ENCODE measurements at regions not wholly inside any gene's neighbourhood (a gene's known extent, or its start where the extent isn't known, plus 50 kb on each side); places are given as distances from the start of the nearest gene placed in this dataset.

DNA sequence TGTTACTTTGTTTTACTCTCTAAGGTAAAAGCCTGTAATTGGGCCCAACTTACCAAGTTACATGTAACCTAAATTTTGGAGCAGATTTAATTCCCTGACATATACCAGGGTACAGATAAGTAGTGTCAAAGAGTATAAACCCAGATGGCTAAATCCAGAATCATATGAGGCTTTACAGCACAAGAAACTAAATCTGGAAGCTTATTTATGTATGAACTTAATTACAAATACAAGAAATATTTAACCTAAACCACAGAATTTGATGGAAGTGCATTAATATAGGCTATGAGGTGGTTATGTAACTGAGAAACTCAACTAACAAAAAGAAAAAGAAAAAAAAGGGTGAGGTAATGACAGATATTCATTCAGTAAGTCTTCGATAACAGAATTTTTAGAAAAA, 930.2 kb upstream of the ALCAM start:
- ChIA-PET CTCF (no interaction called here), POLR2A (no interaction called here)
- H3K4me3 ChIP-seq (ENCODE audit: low read length): no peak overlapping the region
- no peak overlapping the region for H3K27ac Mint-ChIP-seq
- DNase-seq (no peak), ATAC-seq (ENCODE audit: poor library complexity) (no peak)
- no peaks in the 10 kb centered on the region for H3K27me3 Mint-ChIP-seq
- TF ChIP-seq, protein P1, sequence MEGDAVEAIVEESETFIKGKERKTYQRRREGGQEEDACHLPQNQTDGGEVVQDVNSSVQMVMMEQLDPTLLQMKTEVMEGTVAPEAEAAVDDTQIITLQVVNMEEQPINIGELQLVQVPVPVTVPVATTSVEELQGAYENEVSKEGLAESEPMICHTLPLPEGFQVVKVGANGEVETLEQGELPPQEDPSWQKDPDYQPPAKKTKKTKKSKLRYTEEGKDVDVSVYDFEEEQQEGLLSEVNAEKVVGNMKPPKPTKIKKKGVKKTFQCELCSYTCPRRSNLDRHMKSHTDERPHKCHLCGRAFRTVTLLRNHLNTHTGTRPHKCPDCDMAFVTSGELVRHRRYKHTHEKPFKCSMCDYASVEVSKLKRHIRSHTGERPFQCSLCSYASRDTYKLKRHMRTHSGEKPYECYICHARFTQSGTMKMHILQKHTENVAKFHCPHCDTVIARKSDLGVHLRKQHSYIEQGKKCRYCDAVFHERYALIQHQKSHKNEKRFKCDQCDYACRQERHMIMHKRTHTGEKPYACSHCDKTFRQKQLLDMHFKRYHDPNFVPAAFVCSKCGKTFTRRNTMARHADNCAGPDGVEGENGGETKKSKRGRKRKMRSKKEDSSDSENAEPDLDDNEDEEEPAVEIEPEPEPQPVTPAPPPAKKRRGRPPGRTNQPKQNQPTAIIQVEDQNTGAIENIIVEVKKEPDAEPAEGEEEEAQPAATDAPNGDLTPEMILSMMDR (IDR thresholded peaks at IDR 0.05): no peak
- no peaks in the 10 kb centered on the region for H3K4me1 Mint-ChIP-seq (ENCODE audit: low read depth)
- H3K36me3 Mint-ChIP-seq (ENCODE audit: low read depth): no peaks in the 10 kb centered on the region
- H3K9me3 Mint-ChIP-seq: no peaks in the 10 kb centered on the region
- H3K27me3 ChIP-seq (ENCODE audit: control insufficient read depth in 1 of 2, insufficient read depth in 2 of 2, low read length in 2 of 2): no peaks in the 10 kb centered on the region
- H3K9me3 ChIP-seq (ENCODE audit: control insufficient read depth in 1 of 2, insufficient read depth in 1 of 2, low read length in 2 of 2): no peaks in the 10 kb centered on the region
- no peaks in the 10 kb centered on the region for H3K36me3 ChIP-seq (ENCODE audit: insufficient read depth, low read length)
- no peak overlapping the region for H3K4me3 Mint-ChIP-seq
- no peaks in the 10 kb centered on the region for H3K4me1 ChIP-seq (ENCODE audit: insufficient read depth, low read length)
- no peak overlapping the region for H3K27ac ChIP-seq (ENCODE audit: low read depth in 1 of 2, low read length in 2 of 2)
- intact Hi-C loops (cut with DNase I, micrococcal nuclease): no loop called here

DNA sequence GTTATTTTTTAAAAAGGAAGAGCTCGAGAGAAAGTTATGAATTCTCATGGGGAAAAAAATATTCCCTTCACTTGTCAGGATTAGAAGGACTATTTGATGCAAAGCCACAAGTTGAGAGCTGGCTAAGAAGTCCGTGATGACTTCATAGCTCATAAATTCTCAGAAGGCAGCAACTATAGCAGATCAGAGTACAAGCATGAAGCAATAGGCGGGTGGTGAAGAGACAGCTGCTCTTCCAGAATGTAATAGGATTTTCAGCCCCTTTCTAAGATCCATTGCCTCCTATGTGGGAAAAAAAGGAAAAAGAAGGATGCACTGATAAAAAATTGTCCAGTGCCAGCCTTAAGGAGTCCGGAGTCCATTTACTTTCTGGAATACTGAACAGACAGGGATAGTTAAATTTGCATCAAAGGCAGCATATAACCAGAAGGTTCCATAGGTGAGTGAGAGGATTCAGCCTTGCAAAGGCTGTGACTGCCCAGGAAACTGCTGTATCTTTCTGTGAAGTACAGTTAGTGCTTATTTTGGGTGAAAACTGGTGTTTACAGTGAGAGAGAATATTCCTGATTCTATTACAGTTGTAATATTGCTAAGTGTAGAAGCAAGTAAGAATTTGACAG, 929.5 kb upstream of the ALCAM start:
- Mint-ChIP-seq H3K27ac (no peak overlapping the region), H3K4me3 (no peak overlapping the region), H3K4me1 (ENCODE audit: low read depth) (no peaks in the 10 kb centered on the region), H3K9me3 (no peaks in the 10 kb centered on the region), H3K27me3 (no peaks in the 10 kb centered on the region), H3K36me3 (ENCODE audit: low read depth) (no peaks in the 10 kb centered on the region)
- POLR2A ChIA-PET: no interaction called here
- no peaks in the 10 kb centered on the region for H3K4me1 ChIP-seq (ENCODE audit: insufficient read depth, low read length)
- H3K27ac ChIP-seq (ENCODE audit: low read depth in 1 of 2, low read length in 2 of 2): no peak overlapping the region
- TF ChIP-seq, protein P1 (IDR thresholded peaks at IDR 0.05): no peak
- no peaks in the 10 kb centered on the region for H3K36me3 ChIP-seq (ENCODE audit: insufficient read depth, low read length)
- ATAC-seq (ENCODE audit: poor library complexity) (no peak), DNase-seq (no peak)
- no peaks in the 10 kb centered on the region for H3K27me3 ChIP-seq (ENCODE audit: control insufficient read depth in 1 of 2, insufficient read depth in 2 of 2, low read length in 2 of 2)
- no peaks in the 10 kb centered on the region for H3K9me3 ChIP-seq (ENCODE audit: control insufficient read depth in 1 of 2, insufficient read depth in 1 of 2, low read length in 2 of 2)
- intact Hi-C loops (cut with DNase I, micrococcal nuclease): no loop called here
- no peak overlapping the region for H3K4me3 ChIP-seq (ENCODE audit: low read length)
- CTCF ChIA-PET: no interaction called here

DNA sequence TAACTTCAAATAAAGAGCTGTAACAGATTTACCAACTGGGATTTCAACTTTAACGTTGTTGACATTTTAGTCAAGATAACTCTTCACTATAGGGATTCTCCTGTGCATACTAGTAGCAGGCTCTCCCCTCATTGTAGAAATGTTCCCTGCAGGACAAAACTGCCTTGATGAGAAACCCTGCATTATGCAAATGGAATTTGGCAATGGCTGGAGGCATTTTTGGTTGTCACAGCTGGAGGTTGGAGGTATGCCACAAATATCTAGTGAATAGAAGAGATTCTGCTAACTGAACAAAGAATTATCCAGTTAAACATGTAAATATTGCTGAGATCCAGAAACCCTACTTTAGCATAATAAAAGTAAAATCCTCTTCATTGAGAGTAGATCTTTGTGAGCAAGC, 928.8 kb upstream of the ALCAM start:
- intact Hi-C loops (cut with DNase I, micrococcal nuclease): no loop called here
- Histone ChIP-seq H3K27ac (ENCODE audit: low read depth in 1 of 2, low read length in 2 of 2) (no peak overlapping the region), H3K4me1 (ENCODE audit: insufficient read depth, low read length) (no peaks in the 10 kb centered on the region), H3K9me3 (ENCODE audit: control insufficient read depth in 1 of 2, insufficient read depth in 1 of 2, low read length in 2 of 2) (no peaks in the 10 kb centered on the region), H3K36me3 (ENCODE audit: insufficient read depth, low read length) (no peaks in the 10 kb centered on the region), H3K27me3 (ENCODE audit: control insufficient read depth in 1 of 2, insufficient read depth in 2 of 2, low read length in 2 of 2) (no peaks in the 10 kb centered on the region), H3K4me3 (ENCODE audit: low read length) (no peak overlapping the region)
- ATAC-seq (ENCODE audit: poor library complexity) (no peak), DNase-seq (no peak)
- H3K36me3 Mint-ChIP-seq (ENCODE audit: low read depth): no peaks in the 10 kb centered on the region
- TF ChIP-seq, protein P1 (IDR thresholded peaks at IDR 0.05): no peak
- no peak overlapping the region for H3K4me3 Mint-ChIP-seq
- H3K27ac Mint-ChIP-seq: no peak overlapping the region
- no peaks in the 10 kb centered on the region for H3K4me1 Mint-ChIP-seq (ENCODE audit: low read depth)
- H3K27me3 Mint-ChIP-seq: no peaks in the 10 kb centered on the region
- ChIA-PET POLR2A (no interaction called here), CTCF (no interaction called here)
- no peaks in the 10 kb centered on the region for H3K9me3 Mint-ChIP-seq
